Prostate gland (tissue), 2 donors: ENCODE measurements at regions not wholly inside any gene's neighbourhood (a gene's known extent, or its start where the extent isn't known, plus 50 kb on each side); places are given as distances from the start of the nearest gene placed in this dataset.

Experiments used
- CTCF ChIP-seq, 4 experiments: fragments of 200-600 bp in 2 of 4; fragments of 450-650 bp in 2 of 4; sonication (generic) in 2 of 4; IDR thresholded peaks; 1 replicate in 3 of 4; 2 replicates in 1 of 4; pipeline ENCODE4 v1.5.1; 2016 to 2019; ENCODE audit warnings: antibody characterized with exemption in 4 of 4, mild to moderate bottlenecking in 2 of 4, moderate library complexity in 2 of 4
- POLR2A ChIP-seq: fragments of 450-650 bp; IDR thresholded peaks from one replicate; pipeline ENCODE4 v1.6.1; 2016; ENCODE audit warnings: antibody characterized with exemption, mild to moderate bottlenecking
- POLR2AphosphoS5 ChIP-seq: sonication (generic); formaldehyde crosslinking; IDR thresholded peaks from one replicate; pipeline ENCODE4 v1.6.1; 2017; ENCODE audit warnings: antibody characterized with exemption

DNA sequence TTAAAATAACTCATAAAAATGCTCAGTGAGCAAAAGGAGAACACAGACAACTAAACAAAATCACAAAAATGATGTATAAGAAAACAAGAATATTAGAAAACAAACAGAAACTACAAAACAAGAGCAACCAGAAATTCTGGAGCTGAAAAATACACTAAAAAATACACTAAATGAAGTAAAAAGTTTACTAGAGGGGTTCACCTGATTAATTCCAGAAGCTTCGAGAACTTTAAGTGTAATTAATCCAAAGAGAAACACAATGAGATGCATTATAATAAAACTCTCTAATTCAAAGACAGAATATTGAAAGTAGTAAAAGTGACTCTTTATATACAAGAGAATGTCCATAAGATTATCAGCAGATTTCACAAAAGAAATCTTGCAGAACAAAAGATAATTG is 558.4 kb downstream of the CCER1 start:
- no peak for TF ChIP-seq CTCF (IDR thresholded peaks at IDR 0.05)
- TF ChIP-seq POLR2A, result no peak
- no peak for TF ChIP-seq POLR2AphosphoS5
